Inflammatory macrophage treated with lipopolysaccharide for 1 hour (primary cell): ENCODE measurements at regions not wholly inside any gene's neighbourhood (a gene's known extent, or its start where the extent isn't known, plus 50 kb on each side); places are given as distances from the start of the nearest gene placed in this dataset.
"Not testable (repeated sequence)": the region's sequence is repeated elsewhere in the genome, so short reads cannot be mapped to it uniquely, and the experiment has no call there.

ENCODE experiments used
- DNase-seq, 2 donors: peaks; one replicate each; pipeline ENCODE4 v3.0.0-alpha.2; 2020 to 2022

DNA sequence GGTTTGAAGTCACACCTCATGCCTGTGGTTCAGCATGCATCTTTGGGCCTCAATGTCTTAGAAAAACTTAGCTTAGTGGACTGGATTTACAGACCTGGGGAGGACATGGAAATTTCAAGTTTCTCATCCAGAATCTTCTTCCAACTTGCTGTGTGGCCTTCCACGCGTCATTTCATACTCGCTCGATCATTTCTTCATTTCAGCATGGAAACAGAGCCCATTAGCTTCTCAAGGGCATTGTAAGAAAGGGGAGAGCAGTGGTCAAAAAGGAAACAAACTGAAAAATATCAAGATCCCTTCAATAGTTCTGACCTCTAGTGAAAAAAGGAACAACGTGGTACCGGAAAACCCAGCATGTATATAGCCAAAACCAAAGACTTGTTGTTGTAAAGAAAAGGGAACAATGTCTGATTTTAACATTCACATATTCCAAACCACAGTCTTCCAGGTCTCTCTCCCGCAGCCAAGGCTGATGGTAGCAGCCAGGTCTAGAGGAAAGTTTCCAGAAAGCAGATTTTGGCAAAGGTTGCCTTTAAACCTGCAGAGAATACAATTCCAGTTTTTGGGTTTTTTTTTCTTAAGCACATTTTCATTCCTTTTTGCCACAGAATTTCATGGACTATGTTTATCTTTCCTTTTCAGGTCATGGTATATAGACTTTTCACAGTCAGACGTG, 97.0 kb upstream of the CDC42BPA start:
- no peak for DNase-seq

DNA sequence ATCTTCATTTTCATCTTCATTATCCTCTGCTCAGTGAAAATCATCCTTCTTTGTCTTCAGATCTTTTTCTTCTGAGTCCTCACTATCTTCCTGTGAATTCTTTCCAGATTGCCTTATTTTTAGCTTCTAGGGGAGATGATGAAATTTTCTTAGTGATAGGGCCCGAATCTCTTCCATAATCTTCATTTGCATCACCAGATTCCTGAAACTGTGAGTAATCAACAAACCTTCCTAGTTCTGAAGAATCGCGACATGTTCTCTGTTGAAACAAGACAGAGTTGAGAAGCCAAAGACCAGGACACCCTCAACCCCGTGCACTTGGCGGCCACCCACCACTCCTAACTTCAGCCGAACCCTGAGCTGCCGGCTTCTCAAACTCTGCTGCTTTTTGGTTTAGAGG, 92.8 kb upstream of the CDC42BPA start:
- no peak for DNase-seq

DNA sequence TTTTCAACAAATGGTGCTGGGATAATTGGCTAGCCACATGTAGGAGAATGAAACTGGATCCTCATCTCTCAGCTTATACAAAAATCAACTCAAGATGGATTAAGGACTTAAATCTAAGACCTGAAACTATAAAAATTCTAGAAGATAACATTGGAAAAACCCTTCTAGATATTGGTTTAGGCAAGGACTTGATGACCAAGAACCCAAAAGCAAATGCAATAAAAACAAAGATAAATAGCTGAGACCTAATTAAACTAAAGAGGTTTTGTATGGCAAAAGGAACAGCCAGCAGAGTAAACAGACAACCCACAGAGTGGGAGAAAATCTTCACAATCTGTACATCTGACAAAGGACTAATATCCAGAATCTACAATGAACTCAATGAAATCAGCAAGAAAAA, 88.0 kb upstream of the CDC42BPA start:
- DNase-seq: not testable (repeated sequence)

DNA sequence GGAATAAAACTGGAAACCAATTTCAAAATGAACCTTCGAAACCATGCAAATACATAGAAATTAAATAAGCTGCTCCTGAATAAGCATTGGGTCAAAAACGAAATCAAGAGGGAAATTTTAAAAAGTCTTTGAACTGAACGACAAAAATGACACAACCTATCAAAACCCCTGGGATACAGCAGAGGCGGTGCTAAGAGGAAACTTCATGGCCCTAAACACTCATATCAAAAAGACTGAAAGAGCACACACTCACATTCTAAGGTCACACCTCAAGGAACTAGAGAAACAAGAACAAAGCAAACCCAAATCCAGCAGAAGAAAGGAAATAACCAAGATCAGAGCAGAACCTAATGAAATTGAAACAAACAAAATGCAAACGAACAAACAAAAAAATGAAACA, 85.2 kb upstream of the CDC42BPA start:
- no peak for DNase-seq

DNA sequence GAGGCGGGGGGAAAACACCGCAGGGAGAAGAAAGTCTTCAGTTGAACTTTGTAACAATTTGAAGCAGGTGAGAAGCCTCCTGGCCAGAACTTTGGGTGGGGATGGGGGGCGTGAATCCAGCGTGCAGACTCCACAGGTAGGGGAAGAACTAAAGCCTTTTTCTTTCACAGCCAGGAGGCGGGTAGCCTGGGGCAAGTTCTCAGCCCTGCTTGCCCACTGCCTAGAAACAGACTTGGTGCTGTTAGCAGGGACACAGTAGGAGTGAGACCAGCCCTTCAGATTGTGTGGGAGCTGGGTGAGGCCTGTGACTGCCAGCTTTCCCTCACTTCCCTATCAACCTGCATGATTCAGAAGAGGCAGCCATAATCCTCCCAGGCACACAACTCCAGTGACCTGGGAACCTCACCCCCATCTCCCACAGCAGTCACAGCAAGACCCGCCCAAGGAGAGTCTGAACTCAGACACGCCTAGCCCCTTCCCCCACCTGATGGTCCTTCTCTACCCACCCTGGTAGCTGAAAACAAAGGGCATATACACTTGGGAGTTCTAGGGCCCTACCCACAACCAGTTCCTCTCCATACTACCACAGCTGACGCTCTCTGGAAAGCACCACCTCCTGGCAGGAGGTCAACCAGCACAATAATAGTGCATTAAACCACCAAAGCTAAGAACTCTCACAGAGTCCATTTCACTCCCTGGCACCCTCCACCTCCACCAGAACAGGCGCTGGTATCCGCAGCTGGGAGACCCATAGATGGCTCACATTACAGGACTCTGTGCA, 83.5 kb upstream of the CDC42BPA start:
- no peak for DNase-seq

DNA sequence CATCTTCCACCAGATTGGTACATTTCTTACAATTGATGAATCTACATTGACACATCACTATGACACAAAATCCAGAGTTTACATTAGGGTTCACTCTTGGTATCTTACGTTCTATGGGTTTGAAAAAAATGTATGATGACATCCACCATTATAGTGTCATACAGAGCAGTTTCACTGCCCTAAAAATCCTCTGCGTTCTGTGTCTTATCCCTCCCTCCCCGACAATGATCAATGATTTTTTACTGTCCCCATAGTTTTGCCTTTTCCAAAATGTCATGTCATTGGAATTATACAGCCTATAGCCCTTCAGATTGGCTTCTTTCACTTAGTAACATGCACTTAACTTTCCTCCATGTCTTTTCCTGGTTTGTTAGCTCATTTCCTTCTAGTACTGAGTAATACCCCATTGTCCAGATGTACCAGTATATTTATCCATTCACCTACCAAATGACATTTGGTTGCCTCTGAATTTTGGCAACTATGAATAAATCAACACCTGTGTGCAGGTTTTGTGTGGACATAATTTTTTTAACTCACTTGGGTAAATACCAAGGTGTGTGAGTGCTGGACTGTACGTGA, 80.9 kb upstream of the CDC42BPA start:
- no peak for DNase-seq

DNA sequence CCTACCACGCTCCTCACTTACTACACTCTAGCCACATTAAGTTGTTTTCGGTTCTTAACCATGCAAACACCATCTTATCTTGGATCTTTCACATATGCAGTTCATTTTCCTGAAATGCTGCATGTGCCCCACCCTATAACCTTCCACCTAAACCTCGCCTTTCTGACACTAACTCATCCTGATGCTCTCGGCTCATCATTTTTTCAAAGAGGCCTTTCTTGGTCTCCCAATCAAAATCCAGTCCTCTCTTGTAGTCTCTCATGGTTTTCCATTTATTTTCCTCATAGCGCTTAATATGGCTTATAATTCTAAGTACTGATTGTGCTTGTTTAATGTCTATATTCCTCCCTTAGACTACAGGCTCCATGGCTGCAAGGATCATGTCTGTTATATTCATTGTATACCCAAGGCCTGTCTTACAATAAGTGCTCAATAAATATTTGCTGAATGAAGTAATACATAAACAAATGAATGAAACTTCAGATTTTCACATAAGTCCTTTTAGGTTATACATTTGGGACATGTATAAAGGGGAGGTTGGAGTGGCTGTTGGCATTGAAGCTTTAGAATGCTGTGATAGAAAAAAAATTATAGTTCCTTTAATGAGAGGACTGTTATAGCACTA, 79.2 kb upstream of the CDC42BPA start:
- no peak for DNase-seq

DNA sequence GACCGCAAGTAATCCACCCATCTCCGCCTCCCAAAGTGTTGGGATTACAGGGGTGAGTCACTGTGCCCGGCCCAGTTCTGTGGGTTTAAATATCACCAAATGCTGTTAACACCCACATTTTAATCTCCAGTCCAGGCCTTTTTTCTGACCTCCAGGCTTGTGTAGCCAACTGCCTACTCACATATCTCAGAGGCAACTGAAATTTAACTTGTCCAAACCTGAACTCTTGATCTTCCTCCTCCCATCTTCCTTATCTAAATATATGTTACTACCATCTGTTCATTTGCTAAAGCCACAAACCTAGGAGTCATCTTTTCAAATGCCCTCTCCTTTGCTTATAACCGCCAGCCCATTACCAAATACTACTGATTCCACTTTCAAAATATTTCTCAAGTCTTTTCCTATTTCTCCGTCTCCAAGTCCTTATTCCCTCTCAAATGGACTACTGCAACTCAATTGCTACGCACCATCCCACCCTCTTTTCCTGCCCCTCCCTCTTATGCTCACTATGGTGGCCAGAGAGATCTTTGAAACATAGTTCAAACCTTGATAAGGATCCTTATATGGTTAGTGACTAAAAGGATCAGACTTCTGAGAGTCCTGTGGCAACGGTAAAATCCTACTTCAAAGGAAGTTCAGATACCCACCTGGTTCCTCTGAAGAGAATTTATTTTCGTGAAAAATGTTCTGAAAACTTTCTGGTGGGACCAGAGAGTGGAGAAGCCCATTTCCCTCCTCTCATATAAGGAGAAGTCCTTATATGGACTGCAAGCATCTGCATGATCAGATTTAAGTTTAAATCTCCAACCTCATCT, 78.5 kb upstream of the CDC42BPA start:
- no peak for DNase-seq

DNA sequence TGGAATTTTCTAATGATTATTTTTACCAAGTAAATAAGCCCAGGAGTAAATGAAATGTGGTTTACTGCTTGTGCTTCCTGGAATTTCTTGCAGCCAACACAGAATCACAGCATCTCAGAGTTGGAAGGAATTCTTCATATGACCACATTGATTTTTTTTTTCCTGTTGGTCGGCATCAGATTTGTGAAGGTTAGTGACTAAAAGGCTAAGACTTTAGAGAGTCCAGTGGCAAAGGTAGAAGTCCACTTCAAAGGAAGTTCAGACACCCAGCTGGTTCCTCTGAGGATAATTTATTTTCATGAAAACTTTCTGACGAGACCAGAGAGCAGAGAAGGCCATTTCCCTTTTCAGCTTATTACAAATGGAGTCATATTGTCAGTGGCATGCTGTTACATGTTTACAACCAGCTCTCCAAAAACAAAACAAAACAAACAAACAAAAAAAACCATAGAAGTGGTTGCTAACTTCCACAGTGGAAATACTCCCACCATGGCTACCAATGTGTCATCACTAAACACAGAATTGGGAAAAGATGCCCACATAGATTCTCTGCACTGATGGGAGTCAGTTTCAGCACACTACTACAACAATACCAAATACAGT, 77.2 kb upstream of the CDC42BPA start:
- no peak for DNase-seq

DNA sequence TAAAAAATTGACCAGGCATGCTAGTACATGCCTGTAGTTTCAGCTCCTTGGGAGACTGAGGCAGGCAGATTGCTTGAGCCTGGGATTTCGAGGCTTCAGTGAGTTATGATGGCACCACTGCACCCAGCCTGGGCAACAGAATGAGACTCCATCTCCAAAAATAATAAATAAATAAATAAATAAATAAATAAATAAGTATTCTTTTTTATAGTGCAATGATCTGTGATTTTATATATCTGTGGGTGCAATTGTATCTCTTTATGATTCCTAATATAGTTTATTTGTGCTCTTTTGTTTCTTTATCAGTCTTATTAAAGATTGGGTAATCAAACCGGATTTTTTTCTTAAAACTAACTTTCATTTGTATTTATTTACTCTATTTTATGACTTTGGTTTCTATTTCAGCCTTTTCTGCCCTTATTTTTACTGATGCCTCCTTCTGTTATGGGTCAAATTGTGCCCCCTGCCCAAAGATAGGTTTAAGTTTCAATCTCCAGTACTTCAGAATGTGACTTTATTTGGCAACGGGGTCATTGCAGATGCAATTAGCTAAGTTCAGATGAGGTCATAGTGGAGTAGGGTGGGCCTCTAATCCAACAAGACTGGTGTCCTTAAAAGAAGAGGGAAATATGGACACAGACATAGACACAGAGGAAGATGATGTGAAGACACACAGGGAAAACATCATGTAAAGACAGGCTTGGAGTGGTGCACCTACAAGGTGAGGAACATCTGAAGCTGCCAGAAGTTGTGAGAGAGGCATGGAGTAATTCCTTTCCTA, 74.9 kb upstream of the CDC42BPA start:
- DNase-seq: no peak

DNA sequence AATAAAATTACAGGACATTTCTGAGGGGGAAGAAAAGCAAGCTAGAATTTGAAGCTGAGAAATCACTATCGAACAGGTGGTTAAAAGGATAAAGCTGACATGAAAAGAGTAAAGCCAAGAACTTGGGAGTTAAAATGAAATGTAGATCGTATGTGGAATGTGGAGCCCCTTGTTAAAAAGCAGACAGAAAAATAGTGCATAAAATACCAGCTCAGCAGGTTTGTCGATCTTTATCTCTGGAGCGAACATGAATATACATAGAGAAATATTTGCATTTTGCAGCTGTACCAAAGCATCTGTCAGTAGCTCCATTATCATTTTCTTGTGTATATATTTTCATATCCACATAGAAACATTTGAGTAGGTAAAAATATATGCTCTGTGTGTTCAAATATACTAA, 73.6 kb upstream of the CDC42BPA start:
- DNase-seq: no peak

DNA sequence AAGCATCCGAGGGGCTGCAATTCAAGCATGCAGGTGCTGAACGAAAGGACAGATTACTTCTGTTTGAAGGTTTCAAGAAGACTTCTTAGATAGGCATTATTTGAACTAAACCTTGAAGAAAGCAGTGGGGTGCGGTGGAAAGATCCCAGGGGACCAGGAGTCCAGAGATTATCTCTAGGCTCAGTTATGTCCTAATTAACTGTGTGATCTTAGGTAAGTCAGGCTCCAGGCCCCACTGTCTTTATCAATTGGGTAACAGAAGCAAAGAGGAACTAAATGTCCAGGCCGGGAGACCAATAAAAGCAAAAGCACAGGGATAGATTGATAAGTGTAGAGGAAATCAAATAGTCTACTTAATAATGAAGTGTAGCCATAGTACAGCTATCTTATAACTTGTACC, 72.9 kb upstream of the CDC42BPA start:
- DNase-seq: no peak

DNA sequence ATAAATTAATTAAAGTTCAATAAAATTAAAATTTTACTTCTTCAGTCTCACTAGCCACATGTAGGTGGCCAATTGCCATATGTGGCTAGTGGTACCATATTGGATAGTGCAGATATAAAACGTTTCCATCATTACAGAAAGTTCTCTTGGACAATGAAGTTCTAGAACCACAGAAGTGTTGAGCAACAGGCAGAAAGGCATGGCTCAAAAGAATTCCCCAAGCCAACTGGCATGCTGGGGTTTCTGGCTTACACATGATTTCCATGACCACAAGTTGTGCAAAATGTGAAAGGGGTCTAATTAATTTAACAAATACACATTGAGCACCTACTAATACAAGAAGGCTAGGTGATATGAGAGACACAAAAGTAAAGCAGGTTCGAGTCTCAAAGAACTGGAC, 72.2 kb upstream of the CDC42BPA start:
- DNase-seq: no peak

DNA sequence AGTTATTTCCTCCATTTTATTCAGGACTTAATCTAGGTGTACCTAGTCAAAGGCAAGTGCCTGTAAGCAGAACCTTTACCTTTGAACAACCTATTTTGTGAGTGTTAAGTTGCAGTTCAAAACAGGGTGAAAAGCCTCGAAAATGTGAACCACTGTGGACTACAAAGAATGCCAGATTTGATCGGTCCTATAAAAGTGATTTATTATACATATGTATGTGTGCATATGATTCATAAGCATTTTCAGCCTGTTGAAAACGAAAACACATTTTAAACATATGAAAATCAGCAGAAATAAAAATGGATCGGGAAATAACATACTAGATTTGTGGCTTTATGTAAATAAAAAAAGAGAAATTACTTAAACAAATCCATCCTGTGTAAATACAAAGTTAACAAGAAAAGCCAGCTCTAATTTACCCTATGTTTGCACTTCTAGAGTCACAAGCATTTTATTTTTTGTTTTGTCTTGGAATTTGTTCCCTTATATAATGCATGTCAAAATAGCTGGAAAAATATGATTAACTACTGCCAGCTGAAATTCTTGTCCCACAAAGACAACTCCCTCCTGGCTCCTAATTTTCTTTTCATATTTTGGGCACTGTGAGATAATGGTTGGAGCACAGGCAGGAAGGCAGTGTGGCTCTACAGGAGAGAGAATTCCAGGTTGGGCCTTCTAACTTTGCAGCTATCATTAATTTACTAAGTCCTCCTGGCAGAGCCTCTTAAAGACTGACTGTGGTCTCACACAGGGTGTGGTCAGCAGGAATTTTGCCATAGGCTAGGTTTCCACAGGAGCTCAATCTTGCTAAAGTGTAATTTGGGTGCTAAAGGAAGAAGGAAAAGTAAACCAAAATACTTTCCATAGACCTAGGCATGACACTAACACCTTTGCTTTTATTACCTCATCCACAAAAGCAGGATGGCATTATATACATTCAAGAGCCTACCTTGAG, 70.2 kb upstream of the CDC42BPA start:
- DNase-seq: no peak

DNA sequence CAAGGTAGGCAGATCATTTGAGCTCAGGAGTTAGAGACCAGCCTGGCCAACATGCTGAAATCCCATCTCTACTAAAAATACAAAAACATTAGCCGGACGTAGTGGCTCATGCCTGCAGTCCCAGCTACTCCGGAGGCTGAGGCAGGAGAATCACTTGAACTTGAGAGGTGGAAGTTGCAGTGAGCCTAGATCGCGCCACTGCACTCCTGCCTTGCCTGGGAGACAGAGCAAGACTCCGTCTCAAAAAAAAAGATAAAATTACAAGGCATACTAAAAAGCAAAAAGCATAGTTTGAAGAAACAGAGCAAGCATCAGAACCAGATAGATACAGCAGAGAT, 61.2 kb upstream of the CDC42BPA start:
- no peak for DNase-seq

DNA sequence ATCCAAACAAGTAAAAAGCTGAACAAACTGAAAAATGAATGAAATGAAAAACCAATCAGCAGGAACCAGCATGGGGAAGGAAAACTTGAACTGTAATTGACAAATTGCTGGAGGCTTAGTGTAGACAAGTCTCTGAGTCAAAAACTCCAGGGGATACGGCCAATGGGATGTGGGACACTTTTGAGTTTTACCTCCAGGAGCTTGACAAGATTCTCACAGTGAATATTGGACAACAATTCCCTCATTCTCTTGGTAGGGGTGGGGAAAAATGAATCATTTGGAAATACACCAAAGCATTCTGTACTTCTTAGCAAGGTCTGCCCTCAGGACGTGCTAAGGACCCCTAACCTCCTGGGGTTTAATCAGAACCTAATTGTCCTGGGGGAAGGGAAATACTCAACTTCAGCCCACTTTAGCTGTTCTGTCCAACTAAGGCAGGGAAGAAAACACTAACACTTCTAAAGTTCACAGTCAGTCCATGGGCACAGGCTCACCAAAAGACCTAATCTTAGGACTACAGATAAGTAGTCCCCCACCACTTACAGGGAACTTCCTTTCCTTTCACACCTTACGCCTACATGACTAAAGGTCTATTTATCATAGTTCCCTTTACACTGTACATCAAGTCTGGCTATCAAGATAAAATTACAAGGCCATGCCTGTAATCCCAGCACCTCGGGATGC, 60.7 kb upstream of the CDC42BPA start:
- no peak for DNase-seq

DNA sequence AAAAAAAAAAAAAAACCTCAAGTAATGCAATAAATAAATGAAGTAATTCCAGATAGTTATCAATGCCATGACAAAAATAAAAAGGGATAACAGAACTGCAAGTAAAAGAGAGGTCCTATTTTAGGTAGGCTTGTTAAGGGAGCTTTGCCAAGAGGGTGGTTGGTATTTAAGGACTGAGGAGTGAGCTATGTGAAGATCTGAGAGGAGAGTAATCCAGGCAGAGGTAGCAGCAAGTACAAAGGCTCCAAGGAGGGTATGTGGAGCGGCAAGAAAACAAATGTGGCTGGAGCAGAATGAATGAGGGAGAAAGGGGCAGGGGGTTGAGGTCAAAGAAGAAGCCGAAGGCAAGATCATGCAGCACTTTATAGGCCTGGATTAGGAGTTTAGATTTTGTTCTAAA, 59.9 kb upstream of the CDC42BPA start:
- no peak for DNase-seq

DNA sequence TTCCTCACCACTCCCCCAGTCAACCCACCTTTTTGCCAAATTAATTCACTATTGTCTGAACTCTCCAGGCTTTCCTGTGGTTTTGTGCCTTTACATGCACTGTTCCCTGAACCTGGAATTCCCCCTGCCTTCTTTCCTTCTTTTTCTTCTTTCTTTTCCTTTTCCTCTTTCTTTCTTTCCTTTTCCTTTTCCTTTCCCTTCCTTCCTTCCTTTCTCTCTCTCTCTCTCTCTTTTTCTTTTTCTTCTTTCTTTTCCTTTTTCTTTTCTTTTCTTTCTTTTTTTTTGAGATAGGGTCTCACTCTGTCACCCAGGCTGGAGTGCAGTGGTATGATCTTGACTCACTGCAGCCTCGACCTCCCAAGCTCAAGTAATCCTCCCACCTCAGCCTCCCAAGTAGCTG, 56.6 kb upstream of the CDC42BPA start:
- DNase-seq: no peak

DNA sequence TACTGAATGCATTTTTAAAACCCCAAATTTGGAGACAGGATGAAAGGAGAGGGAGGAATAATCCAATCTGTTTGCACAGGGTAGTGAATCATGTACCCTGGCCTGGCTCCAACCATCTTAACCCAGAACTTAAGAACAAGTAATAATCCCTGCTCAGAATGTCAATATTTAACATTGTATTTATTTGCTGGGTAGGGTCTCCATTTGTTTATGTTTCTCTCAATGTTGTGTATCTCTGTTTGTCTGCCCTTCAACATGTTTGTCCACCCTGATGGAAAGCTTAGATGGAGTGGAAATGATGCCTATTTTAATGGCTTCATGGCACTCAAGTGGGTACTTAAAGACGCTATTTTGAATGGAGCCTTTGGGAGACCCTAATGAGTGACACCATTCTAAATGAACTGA, 54.4 kb upstream of the CDC42BPA start:
- DNase-seq: no peak
